ENCODE measurements at regions not wholly inside any gene's neighbourhood (a gene's known extent, or its start where the extent isn't known, plus 50 kb on each side); places are given as distances from the start of the nearest gene placed in this dataset.

- no peak for DNase-seq
Observed at GRCh38 chr2:187274146-187274545, 173.9 kb downstream of the CALCRL start.

DNA sequence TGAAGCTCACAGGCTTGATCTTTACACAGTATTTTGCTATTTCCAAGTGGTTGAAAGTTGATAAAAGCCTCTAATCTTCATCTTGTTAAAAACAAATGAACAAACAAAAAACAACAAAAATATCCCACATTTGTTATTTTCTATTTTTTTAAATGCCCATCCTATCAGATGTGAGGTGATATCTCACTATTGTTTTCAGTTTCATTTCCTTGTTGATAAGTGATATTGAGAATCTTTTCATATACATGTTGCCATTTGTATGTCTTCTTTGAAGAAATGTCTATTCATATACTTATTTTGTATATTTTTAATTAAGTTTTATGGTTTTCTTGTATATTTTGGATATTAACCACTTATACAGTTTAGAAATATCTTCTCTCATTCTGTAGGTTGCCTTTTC lies 175.8 kb downstream of the CALCRL start:
- no peak for DNase-seq

DNA sequence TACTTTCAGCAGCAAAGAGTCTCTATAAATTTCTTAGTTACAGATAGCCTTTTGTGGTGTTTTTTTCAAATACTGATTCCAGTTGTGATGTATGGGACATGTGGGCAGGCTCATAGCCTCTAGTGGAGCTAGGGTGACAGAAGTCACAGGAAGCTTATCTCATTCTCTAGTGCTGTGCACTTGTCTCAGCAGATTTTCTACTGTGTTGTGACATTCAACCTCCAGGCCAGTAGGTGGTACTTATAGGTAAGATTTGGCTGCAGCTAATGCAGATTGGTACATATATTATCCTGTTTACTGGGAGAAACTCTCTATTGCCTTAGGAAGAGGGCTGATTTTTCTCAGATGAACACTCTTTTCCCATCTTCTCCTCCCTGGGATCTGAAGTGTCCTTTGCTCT lies 176.2 kb downstream of the CALCRL start:
- DNase-seq = no peak

DNA sequence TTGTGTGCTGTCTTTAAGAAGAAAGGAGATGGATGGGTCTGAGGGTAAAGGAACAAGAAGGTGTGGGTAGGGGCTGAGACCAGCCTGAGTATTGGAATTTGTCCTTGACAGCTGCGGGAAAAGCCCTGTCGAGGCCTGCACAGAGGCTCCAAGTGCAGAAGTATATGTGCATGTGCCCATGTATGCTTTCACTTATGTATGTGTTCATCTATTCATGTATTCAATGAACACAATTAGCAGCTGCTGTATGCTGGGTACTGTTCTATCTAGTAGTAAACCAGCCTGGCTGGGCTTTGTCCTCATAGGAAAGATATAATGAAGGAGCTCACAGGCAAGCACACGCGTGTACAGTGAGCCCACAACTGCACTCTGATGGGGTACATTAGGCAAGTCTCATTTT lies 181.4 kb downstream of the CALCRL start:
- DNase-seq = no peak

GRCh38 chr2:187266147-187266546 lies 181.9 kb downstream of the CALCRL start:
- DNase-seq = no peak

GRCh38 chr2:187264612-187265011 lies 183.4 kb downstream of the CALCRL start:
- no peak for DNase-seq

GRCh38 chr2:187263675-187264560 lies 184.1 kb downstream of the CALCRL start:
- no peak for DNase-seq

GRCh38 chr2:187261705-187262104 lies 186.3 kb downstream of the CALCRL start:
- no peak for DNase-seq

GRCh38 chr2:187252063-187252462 lies 196.0 kb downstream of the CALCRL start:
- no peak for DNase-seq

GRCh38 chr2:187250137-187250536 lies 197.9 kb downstream of the CALCRL start:
- DNase-seq = no peak

GRCh38 chr2:187233811-187234210 lies 214.2 kb downstream of the CALCRL start:
- no peak for DNase-seq

DNA sequence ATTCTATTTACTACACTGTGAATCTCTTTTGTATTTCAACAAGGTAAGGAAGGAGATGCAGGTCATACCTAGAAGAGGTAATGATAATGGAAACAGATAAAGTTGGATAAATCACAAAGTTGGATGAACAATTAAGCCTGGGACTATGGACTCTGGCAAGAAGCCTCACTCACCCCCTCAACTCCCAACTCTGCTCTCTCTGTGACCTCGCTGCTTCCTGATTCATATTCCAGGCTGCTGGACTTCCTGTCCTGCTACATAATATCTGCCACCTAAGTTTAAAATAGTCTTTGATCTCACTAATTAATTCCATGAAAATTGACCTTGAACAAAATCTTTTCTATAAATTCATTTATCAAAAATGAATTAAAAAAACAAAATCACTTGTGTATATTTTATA lies 215.3 kb downstream of the CALCRL start:
- no peak for DNase-seq

GRCh38 chr2:187230088-187230487 lies 218.0 kb downstream of the CALCRL start:
- DNase-seq = no peak

GRCh38 chr2:187228986-187229385 lies 219.1 kb downstream of the CALCRL start:
- peak; percentile 41 for DNase-seq

DNA sequence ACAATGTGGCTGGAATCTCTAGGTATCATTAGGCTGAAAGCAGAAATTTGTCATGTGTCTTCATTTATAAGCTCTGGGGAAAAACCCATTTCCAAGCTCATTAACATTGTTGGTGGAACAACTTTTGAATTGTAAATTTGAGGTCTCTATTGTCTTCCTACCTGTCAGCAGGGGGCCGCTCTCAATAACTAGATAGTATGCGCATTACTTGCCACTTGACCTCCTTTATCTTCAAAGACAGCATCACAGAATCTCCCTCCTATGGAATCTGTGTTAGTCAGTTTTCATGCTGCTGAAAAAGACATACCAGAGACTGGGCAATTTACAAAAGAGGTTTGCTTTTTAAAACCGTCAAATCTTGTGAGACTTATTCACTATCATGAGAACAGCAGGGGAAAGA lies 223.1 kb downstream of the CALCRL start:
- DNase-seq = no peak

GRCh38 chr2:187220071-187220470 lies 228.0 kb downstream of the CALCRL start:
- no peak for DNase-seq

DNA sequence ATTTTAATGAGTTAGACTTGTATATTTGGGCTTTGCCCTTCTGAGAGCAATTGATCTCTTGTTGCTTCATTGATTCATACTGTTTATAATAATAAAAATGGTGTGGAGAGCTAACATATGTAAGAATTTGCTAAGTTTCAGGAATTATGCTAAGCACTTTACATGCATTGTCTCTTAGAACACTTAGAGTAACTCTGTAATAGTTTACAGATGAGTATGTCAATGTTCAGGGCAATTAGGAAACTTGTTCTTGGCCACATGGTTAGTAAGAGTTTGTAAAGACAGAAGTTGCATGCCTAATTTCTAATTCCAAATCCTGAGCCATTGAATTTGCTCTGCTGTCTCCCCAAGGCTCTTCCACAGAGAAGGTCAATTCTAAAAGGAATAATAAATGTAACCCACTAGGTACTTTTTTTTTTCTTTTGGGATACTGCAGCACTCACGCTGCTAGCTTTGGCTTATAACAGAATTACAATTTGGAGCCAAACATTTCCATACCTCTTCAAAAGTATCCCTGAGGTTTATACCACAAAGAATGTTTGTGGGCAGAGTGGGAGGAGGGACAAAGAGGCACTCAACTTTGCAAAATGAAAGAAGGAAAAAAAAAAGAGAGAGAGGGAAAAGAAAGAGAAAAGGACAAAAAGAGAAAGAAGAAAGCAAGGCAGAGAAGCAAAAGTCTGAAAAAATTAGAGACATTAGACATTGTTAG lies 232.4 kb downstream of the CALCRL start:
- no peak for DNase-seq

DNA sequence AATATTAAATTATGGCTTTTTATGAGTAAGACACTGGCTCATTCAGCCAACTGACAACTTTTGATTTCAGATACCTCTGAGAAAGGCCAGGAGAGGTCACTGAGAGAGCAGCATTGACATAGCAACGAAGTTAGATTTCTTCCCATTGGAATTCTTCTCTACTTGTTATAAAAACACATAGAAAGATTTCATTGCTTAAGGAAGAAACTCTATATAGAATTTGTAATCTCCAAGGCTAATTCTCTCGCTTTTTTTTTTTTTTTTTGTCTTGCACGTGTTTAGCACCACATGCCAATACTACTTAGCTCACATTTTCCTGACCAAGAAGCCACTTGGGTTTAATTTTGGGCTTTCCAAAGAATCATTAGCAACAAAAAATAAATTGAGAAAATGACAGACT lies 233.7 kb downstream of the CALCRL start:
- no peak for DNase-seq

DNA sequence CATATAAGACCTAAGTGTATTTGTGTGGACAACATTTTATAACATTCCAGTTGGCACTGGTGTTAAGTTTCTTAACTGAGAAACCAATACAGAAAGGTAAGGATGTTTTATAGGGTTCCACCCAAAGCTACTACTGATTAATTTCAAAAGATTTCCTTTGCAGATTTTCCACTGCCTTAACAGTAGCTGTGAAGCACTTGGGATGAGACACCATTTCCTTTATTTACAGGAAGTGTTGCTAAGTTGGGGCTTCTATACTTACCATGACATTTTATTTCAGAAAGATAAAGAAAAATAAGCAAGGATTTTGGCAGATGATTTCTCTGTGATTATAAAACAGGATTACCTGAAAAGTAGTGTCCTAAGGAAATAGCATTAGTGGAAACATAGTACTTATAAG lies 234.3 kb downstream of the CALCRL start:
- no peak for DNase-seq

GRCh38 chr2:187210726-187211125 lies 237.3 kb downstream of the CALCRL start:
- no peak for DNase-seq

DNA sequence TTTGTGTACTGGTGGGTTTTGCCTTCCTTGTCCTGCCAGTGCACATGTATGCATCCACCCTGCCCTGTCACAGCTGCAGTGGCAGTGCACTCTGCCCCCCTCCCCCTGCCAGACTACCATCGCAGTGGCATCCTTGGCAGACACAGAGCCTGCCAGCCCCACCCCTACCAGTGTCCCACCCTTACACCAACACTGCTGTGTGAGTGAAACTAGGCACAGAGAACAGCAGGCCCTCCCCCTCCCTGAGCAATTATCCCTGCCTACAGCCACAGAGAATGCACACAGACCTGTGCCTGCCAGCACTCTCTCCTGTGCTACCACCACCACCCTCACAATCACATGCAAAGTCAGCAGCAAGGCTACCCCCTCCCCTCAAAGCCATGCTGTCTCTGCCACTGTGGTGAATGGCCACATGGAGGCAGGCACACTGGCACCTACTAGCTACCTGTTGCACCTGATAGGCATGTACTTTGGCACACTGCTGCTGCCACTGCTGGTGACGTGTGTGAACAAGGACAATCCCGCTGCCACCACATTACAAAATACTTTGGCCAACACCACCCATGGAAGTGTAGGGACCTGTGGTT lies 239.8 kb downstream of the CALCRL start:
- DNase-seq = no peak

- no peak for DNase-seq
Observed at GRCh38 chr2:187207126-187207525, 240.9 kb downstream of the CALCRL start.

- no peak for DNase-seq
Observed at GRCh38 chr2:187206471-187206870, 241.6 kb downstream of the CALCRL start.

DNA sequence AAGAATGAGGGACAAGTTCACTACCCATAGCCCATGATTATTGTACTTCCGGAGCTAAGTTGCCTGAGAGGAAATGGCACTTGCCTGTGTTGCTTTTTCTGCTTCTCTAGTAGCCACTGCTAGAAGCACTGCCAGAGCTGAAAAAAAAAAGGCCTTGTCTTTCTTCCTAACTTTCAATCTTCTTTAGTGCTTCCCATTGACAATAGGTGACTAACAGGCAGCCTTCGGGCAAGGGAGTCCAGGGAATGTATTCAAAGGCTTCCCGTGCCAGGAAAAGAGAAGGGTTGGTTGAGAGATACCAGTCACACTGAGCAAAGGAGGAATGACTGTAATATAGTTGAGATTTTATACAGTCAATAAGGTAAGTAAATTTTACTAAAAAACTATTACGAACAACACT lies 242.0 kb downstream of the CALCRL start:
- DNase-seq = no peak
